Tibial nerve (tissue), 4 donors: ENCODE measurements at regions not wholly inside any gene's neighbourhood (a gene's known extent, or its start where the extent isn't known, plus 50 kb on each side); places are given as distances from the start of the nearest gene placed in this dataset.
"Not testable (repeated sequence)": the region's sequence is repeated elsewhere in the genome, so short reads cannot be mapped to it uniquely, and the experiment has no call there.

ENCODE experiments used
- CTCF ChIP-seq, 5 experiments: fragments of 200-600 bp in 3 of 5; fragments of 450-650 bp in 2 of 5; sonication (generic) in 3 of 5; IDR thresholded peaks; one replicate each; pipeline ENCODE4 v1.5.1; 2016 to 2019; ENCODE audit warnings: antibody characterized with exemption in 5 of 5, mild to moderate bottlenecking in 3 of 5, moderate library complexity in 2 of 5
- EP300 ChIP-seq, 2 donors: sonication (generic); formaldehyde crosslinking; IDR thresholded peaks; one replicate each; pipeline ENCODE4 v1.6.1; 2017; ENCODE audit warnings: antibody characterized with exemption in 2 of 2, mild to moderate bottlenecking in 1 of 2
- POLR2A ChIP-seq, 2 donors: fragments of 450-650 bp; IDR thresholded peaks; one replicate each; pipeline ENCODE4 v1.6.1; 2017; ENCODE audit warnings: antibody characterized with exemption in 2 of 2, mild to moderate bottlenecking in 2 of 2, moderate library complexity in 2 of 2

GRCh38 chr10:38292560-38292959 is 198.4 kb downstream of the ZNF37A start:
- not testable (repeated sequence) for TF ChIP-seq CTCF, POLR2A, EP300 (IDR thresholded peaks at IDR 0.05)
